ENCODE measurements at regions not wholly inside any gene's neighbourhood (a gene's known extent, or its start where the extent isn't known, plus 50 kb on each side); places are given as distances from the start of the nearest gene placed in this dataset.

- intact Hi-C loops (cut with DNase I), result no loop called here
- Histone ChIP-seq H3K27ac (no peak overlapping the region), H3K4me3 (no peak overlapping the region), H3K27me3 (no peaks in the 10 kb centered on the region), H3K36me3 (no peaks in the 10 kb centered on the region), H3K4me1 (no peaks in the 10 kb centered on the region), H3K9me3 (no peaks in the 10 kb centered on the region)
- TF ChIP-seq POLR2AphosphoS5 (IDR thresholded peaks at IDR 0.05; ENCODE audit: insufficient read depth in 1 of 2, low read depth in 1 of 2) (no peak), POLR2A (IDR thresholded peaks at IDR 0.05) (no peak), CTCF (IDR thresholded peaks at IDR 0.05) (no peak)
- no peak for DNase-seq (ENCODE audit: extremely low spot score in 2 of 2)
Measured at GRCh38 chr6:51456282-51456681, 631.1 kb downstream of the PKHD1 start.

DNA sequence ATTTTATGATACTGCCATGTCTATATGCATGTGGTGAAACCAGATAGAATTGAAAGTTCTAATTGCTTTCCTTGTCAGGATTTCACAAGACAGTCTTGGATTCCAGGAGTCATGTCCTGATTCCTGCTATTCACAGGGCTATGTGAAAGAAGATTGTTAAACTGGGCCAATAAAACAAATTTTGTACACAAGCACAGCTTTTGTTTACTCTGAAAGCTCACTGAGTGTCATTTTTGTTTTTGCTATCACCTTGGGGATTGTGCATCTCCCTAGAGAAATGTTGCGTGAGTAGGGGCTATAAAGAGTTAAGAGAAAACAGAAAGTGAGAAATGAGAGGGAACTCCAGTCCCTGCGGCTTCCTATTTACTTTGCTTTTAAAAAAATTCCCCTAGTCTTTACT lies 627.5 kb downstream of the PKHD1 start:
- H3K9me3 ChIP-seq, result no peaks in the 10 kb centered on the region
- intact Hi-C loops (cut with DNase I), result no loop called here

GRCh38 chr6:51462896-51463295 lies 624.5 kb downstream of the PKHD1 start:
- Histone ChIP-seq H3K27me3 (no peaks in the 10 kb centered on the region), H3K27ac (no peak overlapping the region), H3K9me3 (no peaks in the 10 kb centered on the region), H3K4me1 (no peaks in the 10 kb centered on the region), H3K4me3 (no peak overlapping the region), H3K36me3 (no peaks in the 10 kb centered on the region)
- no peak for DNase-seq (ENCODE audit: extremely low spot score in 2 of 2)
- intact Hi-C loops (cut with DNase I), result no loop called here
- TF ChIP-seq POLR2A (IDR thresholded peaks at IDR 0.05) (no peak), POLR2AphosphoS5 (IDR thresholded peaks at IDR 0.05; ENCODE audit: insufficient read depth in 1 of 2, low read depth in 1 of 2) (no peak), CTCF (IDR thresholded peaks at IDR 0.05) (no peak)

More for the DNA sequence above, 627.5 kb downstream of the PKHD1 start:
- H3K4me3 ChIP-seq, result no peak overlapping the region
- H3K36me3 ChIP-seq, result no peaks in the 10 kb centered on the region
- TF ChIP-seq CTCF (IDR thresholded peaks at IDR 0.05), result no peak
- TF ChIP-seq POLR2A (IDR thresholded peaks at IDR 0.05), result no peak
- TF ChIP-seq POLR2AphosphoS5 (IDR thresholded peaks at IDR 0.05; ENCODE audit: insufficient read depth in 1 of 2, low read depth in 1 of 2), result no peak
- H3K27ac ChIP-seq, result no peak overlapping the region
- DNase-seq (ENCODE audit: extremely low spot score in 2 of 2), result no peak
- no peaks in the 10 kb centered on the region for H3K27me3 ChIP-seq
- no peaks in the 10 kb centered on the region for H3K4me1 ChIP-seq

DNA sequence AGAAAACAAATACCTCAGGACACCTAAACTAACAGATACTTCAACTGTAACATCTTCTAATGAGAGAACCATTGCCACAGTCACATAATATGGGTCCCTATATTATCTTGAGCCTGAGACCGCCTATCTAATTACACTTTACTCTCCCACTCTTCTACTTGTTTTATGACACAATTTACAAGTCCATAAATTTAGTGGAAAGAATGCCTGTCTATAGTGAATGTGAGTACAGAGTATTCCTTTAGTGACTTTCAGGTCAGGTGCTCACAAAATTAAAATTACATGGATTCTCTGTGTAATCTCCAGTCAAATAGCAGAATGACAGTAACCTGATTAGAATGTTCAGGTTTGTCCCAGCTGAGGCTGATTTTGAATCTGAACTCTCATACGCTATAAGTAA lies 624.1 kb downstream of the PKHD1 start:
- no peak for DNase-seq (ENCODE audit: extremely low spot score in 2 of 2)
- Histone ChIP-seq H3K4me3 (no peak overlapping the region), H3K4me1 (no peaks in the 10 kb centered on the region), H3K27me3 (no peaks in the 10 kb centered on the region), H3K9me3 (no peaks in the 10 kb centered on the region), H3K27ac (no peak overlapping the region), H3K36me3 (no peaks in the 10 kb centered on the region)
- TF ChIP-seq CTCF (IDR thresholded peaks at IDR 0.05) (no peak), POLR2A (IDR thresholded peaks at IDR 0.05) (no peak), POLR2AphosphoS5 (IDR thresholded peaks at IDR 0.05; ENCODE audit: insufficient read depth in 1 of 2, low read depth in 1 of 2) (no peak)
- intact Hi-C loops (cut with DNase I), result no loop called here

DNA sequence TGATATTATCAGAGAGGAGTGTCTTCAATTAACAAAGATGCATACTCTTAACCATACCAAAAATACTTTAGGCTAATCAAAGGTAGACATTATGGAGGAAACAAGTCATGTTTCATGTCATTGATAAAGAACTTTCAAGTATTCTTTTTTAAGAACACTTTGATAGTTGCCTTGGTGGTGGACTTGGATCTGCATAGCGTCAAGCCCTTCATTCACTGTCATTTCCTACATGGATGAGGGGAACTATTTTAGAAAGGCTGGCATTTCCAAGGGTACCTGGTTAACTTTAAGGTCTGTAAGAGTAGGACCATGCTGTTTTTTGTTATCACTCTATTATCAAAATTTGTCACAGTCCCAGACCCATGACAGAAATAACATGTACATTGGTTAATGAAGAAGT lies 622.5 kb downstream of the PKHD1 start:
- Histone ChIP-seq H3K27ac (no peak overlapping the region), H3K9me3 (no peaks in the 10 kb centered on the region), H3K27me3 (no peaks in the 10 kb centered on the region), H3K4me1 (no peaks in the 10 kb centered on the region), H3K36me3 (no peaks in the 10 kb centered on the region), H3K4me3 (no peak overlapping the region)
- TF ChIP-seq CTCF (IDR thresholded peaks at IDR 0.05) (no peak), POLR2A (IDR thresholded peaks at IDR 0.05) (no peak), POLR2AphosphoS5 (IDR thresholded peaks at IDR 0.05; ENCODE audit: insufficient read depth in 1 of 2, low read depth in 1 of 2) (no peak)
- DNase-seq (ENCODE audit: extremely low spot score in 2 of 2), result no peak
- intact Hi-C loops (cut with DNase I), result no loop called here

Measured in vagina (tissue), 2 donors.